Thymus (tissue), 11 donors: ENCODE measurements at regions not wholly inside any gene's neighbourhood (a gene's known extent, or its start where the extent isn't known, plus 50 kb on each side); places are given as distances from the start of the nearest gene placed in this dataset.

Source experiments
- DNase-seq, 9 donors: peaks; one replicate each; pipeline ENCODE4 v3.0.0-alpha.2; 2013; ENCODE audit warnings: low spot score in 9 of 9, low read depth in 6 of 9, missing footprints in 1 of 9
- H3K27ac ChIP-seq, 2 donors: one replicate each; pipeline ENCODE4 v1.5.1; 2013; ENCODE audit warnings: control low read depth in 1 of 2, low read depth in 1 of 2, low read length in 1 of 2, mild to moderate bottlenecking in 1 of 2, moderate library complexity in 1 of 2
- H3K27me3 ChIP-seq, 2 donors: one replicate each; pipeline ENCODE4 v1.5.1; 2013; ENCODE audit warnings: low read length in 1 of 2; ENCODE audit not compliant: control insufficient read depth in 2 of 2, insufficient read depth in 1 of 2
- H3K36me3 ChIP-seq, 2 donors: one replicate each; pipeline ENCODE4 v1.5.1; 2013; ENCODE audit warnings: low read length in 1 of 2, mild to moderate bottlenecking in 1 of 2, moderate library complexity in 1 of 2; ENCODE audit not compliant: control insufficient read depth in 2 of 2, insufficient read depth in 2 of 2
- H3K4me1 ChIP-seq, 2 donors: one replicate each; pipeline ENCODE4 v1.5.1; 2013; ENCODE audit warnings: low read length in 2 of 2; ENCODE audit not compliant: control insufficient read depth in 2 of 2, insufficient read depth in 2 of 2
- H3K4me3 ChIP-seq, 2 donors: one replicate each; pipeline ENCODE4 v1.5.1; 2013; ENCODE audit warnings: low read length in 2 of 2, control low read depth in 1 of 2, mild to moderate bottlenecking in 1 of 2
- H3K9me3 ChIP-seq, 2 donors: one replicate each; pipeline ENCODE4 v1.5.1; 2013; ENCODE audit warnings: low read length in 1 of 2, mild to moderate bottlenecking in 1 of 2; ENCODE audit not compliant: control insufficient read depth in 2 of 2, insufficient read depth in 1 of 2
- WGBS: extraction: QIAGEN DNeasy Blood & Tissue Kit; methylation state at CpG from one replicate; pipeline ENCODE4 v1.1.7; 2013; 5-methylcytosine and 5-hydroxymethylcytosine counted together
- donor health status: healthy.

GRCh38 chr10:44184633-44185314, 200.1 kb downstream of the CXCL12 start:
- DNase-seq = no peak
- Histone ChIP-seq H3K27me3 (no peaks in the 10 kb centered on the region), H3K4me3 (no peak overlapping the region), H3K27ac (no peak overlapping the region), H3K4me1 (no peaks in the 10 kb centered on the region), H3K9me3 (no peaks in the 10 kb centered on the region), H3K36me3 (no peaks in the 10 kb centered on the region)
- WGBS = 96% methylated on average over 7 of the region's 7 CpGs

DNA sequence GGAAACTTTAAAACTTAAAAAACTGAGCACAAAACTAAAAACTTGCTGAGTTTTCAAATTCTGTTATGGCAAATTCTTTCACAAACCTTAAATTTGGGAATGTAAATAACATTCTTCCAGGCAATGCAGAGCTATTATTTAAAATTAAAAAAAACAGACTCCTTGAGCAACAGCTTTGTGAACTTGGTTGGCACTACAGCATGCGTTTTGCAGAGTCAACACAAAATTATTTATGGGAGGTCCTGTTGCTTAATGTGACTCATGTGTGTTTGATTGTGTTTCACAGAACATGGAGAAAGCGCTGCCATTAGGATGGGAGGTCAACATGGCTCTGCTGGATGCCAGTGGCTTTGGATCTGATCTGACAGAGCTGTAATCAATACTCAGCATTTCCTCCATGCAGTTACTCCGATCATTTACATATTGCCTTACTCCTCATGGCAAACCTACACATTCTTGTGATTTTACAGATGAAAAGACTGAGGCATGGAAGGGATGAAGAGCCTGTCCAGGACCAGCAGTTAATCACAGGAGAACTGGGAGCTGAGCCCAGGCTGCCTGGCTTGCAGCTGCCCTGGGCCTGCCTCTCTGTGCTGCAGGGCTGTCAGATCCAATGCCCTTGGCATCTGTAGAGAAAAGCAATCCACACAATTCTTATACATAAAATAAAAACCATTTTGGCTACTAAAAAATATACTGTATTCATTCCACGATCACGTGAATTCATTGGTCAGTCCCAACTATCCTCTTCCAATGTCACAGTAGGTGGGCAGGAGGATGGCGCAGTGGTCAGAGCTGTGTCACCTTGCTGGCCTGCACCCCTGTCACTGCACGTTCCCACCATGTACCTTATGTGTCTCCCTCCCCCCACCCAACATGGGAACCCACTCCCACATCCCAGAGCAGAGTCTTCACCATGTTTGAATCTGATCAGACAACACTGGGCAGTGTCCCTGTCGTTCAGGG, 200.9 kb downstream of the CXCL12 start:
- Histone ChIP-seq H3K4me1 (no peaks in the 10 kb centered on the region), H3K27me3 (no peaks in the 10 kb centered on the region), H3K9me3 (no peaks in the 10 kb centered on the region), H3K4me3 (no peak overlapping the region), H3K27ac (no peak overlapping the region), H3K36me3 (no peaks in the 10 kb centered on the region)
- 86% methylated on average over 8 of the region's 8 CpGs for WGBS
- no peak for DNase-seq

GRCh38 chr10:44182909-44183308, 202.0 kb downstream of the CXCL12 start:
- Histone ChIP-seq H3K4me3 (no peak overlapping the region), H3K27me3 (no peaks in the 10 kb centered on the region), H3K36me3 (no peaks in the 10 kb centered on the region), H3K4me1 (no peaks in the 10 kb centered on the region), H3K9me3 (no peaks in the 10 kb centered on the region), H3K27ac (no peak overlapping the region)
- 86% methylated on average over 2 of the region's 2 CpGs for WGBS
- DNase-seq = no peak

DNA sequence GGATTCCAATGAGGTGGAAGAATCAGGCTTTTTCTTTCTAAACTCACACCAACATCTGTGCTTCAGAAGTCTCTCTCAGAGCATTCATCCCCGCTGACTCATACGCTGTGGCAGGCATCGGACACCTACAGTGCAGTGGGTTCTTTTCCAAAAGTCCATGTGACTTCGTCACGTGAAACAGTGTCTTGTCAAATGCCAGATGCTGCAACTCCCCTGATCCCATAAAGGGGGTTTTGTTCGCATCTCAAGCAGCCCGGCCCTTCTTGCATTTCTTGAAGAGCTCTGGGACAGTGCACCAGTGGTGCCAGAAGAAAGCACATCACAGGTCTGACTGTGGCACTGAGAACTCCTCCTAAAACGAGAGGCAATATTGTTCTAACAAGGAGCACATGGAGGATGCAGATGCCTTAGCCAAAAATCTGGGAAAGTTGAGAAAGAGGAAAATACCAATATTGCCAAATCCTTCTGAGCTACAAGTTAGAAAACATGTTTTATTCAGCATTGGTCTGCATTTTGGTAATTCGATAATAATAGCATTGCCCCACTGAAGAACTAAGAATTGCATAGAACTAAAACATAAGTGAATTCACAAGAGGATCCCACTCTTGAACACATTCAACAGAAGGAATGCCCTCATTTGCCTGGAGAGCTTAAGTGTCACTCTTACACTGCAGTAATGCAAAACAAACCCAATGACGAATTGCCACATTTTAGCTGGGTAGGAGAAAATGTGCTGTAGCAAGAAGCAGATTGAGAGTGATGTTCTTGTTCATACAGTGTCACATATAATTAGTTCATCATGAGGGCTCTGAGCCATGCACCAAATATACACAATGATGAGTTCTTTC, 204.4 kb downstream of the CXCL12 start:
- H3K27me3 ChIP-seq = no peaks in the 10 kb centered on the region
- no peaks in the 10 kb centered on the region for H3K4me1 ChIP-seq
- no peak overlapping the region for H3K27ac ChIP-seq
- no peaks in the 10 kb centered on the region for H3K36me3 ChIP-seq
- no peak overlapping the region for H3K4me3 ChIP-seq
- 81% methylated on average over 10 of the region's 10 CpGs for WGBS
- H3K9me3 ChIP-seq = no peaks in the 10 kb centered on the region
- DNase-seq = no peak

DNA sequence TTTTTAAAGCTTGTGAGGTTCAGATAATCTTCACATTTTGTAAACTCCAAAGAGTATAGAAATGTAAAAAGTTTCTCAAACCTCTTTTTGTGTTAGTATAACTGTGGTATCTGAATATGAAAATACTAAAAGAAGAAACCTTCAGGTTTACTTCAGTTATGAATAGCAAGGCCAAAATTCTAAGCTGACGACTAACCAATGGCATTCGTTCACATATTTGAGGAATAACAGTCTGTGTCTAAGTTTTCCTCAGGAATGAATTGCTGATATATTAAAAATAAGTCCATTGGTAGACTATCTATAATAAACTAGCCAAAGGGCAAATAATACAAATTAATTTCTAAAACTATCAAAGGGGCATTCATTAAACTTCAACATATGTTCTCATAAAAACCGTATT, 206.0 kb downstream of the CXCL12 start:
- no peak for DNase-seq
- H3K36me3 ChIP-seq = no peaks in the 10 kb centered on the region
- H3K27me3 ChIP-seq = no peaks in the 10 kb centered on the region
- no peak overlapping the region for H3K27ac ChIP-seq
- 97% methylated on average over 3 of the region's 3 CpGs for WGBS
- no peak overlapping the region for H3K4me3 ChIP-seq
- H3K4me1 ChIP-seq = no peaks in the 10 kb centered on the region
- no peaks in the 10 kb centered on the region for H3K9me3 ChIP-seq

GRCh38 chr10:44178281-44178680, 206.6 kb downstream of the CXCL12 start:
- H3K36me3 ChIP-seq = no peaks in the 10 kb centered on the region
- no peak for DNase-seq
- H3K27me3 ChIP-seq = no peaks in the 10 kb centered on the region
- H3K4me3 ChIP-seq = no peak overlapping the region
- 92% methylated on average over 3 of the region's 3 CpGs for WGBS
- H3K27ac ChIP-seq = no peak overlapping the region
- no peaks in the 10 kb centered on the region for H3K9me3 ChIP-seq
- no peaks in the 10 kb centered on the region for H3K4me1 ChIP-seq

GRCh38 chr10:44177610-44178009, 207.3 kb downstream of the CXCL12 start:
- Histone ChIP-seq H3K4me3 (no peak overlapping the region), H3K4me1 (no peaks in the 10 kb centered on the region), H3K9me3 (no peaks in the 10 kb centered on the region), H3K27me3 (no peaks in the 10 kb centered on the region), H3K27ac (no peak overlapping the region), H3K36me3 (no peaks in the 10 kb centered on the region)
- 95% methylated on average over 7 of the region's 7 CpGs for WGBS
- DNase-seq = no peak

DNA sequence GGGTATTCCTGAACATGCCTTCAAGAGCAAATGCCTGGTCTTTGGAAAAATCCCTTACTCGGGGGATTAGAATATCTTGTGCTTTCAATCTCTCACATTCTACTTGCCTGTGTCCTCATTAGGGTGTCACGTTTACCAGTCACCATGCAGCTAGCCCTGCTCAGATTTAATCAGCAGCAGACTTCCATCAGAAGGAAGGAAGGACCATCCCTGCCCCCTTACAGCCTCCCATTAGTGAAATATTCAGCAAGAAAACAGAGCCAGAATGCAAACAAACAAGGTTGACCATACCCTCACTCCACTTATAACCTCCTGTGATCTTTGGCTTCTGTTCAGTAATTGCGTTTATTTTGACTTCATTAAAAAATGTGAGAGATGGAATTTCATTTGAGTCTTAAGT, 208.6 kb downstream of the CXCL12 start:
- H3K27ac ChIP-seq = no peak overlapping the region
- 74% methylated on average over 3 of the region's 3 CpGs for WGBS
- H3K9me3 ChIP-seq = no peaks in the 10 kb centered on the region
- no peaks in the 10 kb centered on the region for H3K27me3 ChIP-seq
- DNase-seq = no peak
- no peak overlapping the region for H3K4me3 ChIP-seq
- no peaks in the 10 kb centered on the region for H3K4me1 ChIP-seq
- no peaks in the 10 kb centered on the region for H3K36me3 ChIP-seq

DNA sequence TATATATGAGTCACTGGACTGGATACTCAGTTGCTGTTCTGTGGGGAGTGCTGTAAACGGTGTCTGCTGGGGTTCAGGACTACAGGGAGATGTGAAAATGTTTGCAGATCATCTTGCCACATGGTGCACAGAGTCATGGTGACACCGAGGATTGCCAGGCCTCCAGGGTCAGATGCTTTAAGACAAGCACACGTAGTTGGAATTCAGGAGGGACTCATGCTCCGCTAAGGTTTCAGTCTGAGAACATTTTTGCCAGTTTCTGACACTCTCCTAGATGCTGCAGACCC, 211.3 kb downstream of the CXCL12 start:
- no peaks in the 10 kb centered on the region for H3K27me3 ChIP-seq
- no peaks in the 10 kb centered on the region for H3K36me3 ChIP-seq
- no peak overlapping the region for H3K4me3 ChIP-seq
- WGBS = 87% methylated on average over 4 of the region's 4 CpGs
- no peak for DNase-seq
- no peaks in the 10 kb centered on the region for H3K4me1 ChIP-seq
- no peaks in the 10 kb centered on the region for H3K9me3 ChIP-seq
- no peak overlapping the region for H3K27ac ChIP-seq
